NCI-H2081 (cell line): ENCODE measurements at regions not wholly inside any gene's neighbourhood (a gene's known extent, or its start where the extent isn't known, plus 50 kb on each side); places are given as distances from the start of the nearest gene placed in this dataset.
A peak's percentile ranks its signal among the peaks of the same experiment; 100 is the strongest.
"Not testable (repeated sequence)": the region's sequence is repeated elsewhere in the genome, so short reads cannot be mapped to it uniquely, and the experiment has no call there.

ENCODE experiments used
- DNase-seq, 2 experiments: peaks; one replicate each; lab custom pipeline; 2025; lab: John Stamatoyannopoulos, UW

DNA sequence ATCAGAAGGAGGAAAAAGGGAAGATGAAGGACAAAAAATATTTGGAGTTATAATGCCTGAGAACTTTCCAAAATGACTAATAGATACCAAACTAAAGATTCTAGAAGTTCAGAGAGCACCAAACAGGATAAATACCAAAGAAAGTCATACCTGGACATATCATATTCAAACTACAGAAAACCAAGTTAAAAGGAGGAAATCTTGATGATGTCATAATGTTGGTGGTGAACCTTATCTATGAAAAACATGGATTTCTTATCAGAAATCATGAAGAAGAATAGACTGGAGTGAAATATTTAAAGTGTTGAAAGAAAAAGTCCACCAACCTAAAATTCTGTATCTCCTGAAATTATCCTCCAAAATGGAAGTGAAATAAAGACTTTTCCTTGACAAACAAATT, 389.2 kb downstream of the JRKL start:
- DNase-seq: no peak

DNA sequence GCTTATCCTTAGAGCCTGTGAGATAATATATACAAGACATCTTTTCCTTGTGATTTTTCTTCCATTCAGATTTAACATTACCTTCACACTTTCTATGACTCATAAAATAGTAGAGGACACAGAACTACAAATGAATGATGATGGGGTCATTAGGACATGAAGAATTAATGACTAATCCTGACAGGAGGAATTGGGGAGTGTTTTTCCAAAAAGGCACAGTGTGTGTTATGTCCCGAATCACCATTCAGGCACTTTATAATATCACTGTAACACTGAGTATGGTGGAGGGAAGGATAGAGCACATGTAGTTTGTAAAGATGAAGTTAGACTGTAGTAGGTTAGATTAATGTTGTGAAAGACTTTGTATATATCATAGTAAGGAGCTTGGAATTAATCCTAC, 391.3 kb downstream of the JRKL start:
- DNase-seq: no peak

GRCh38 chr11:96782632-96783031, 392.8 kb downstream of the JRKL start:
- DNase-seq: no peak

- peak; percentile 30 to 77 for DNase-seq
Measured at GRCh38 chr11:96783311-96783710, 393.5 kb downstream of the JRKL start.

DNA sequence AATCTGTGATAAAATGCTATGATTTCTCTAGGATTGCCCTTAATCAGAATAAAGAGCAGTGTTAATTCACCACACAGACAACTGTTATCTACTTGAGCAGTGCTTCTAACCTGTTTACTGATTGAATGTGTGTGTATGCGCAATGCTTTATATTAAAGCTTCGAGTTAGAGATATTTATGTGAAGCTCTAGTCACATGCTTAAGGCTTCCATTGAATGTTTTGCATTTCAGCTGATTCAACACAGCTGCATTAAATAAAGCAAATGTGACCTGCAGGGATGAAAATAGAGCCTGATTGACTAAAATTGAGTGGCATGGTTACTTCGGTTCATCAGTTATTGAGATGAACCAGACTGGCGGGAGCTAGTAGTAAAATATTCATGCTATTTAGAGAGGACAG, 395.3 kb downstream of the JRKL start:
- no peak for DNase-seq

DNA sequence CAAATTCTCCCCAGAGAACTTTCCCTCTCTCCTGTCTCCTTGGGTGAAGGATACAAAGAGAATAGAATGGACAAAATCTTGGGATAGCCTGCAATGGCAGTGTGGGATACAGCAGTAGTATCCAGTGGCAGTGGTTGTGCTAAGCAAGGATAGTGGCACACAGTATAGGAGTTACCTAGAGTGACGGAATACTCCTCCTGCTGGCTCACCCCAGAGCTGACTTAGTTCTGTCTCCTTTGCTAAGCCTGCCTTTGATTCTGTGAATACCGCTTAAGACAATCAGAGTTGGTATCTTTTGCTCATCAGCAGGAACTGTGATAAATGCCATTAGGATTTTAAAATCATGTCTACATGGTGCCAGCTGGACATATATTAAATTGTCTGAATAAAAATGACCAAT, 404.3 kb downstream of the JRKL start:
- no peak for DNase-seq

GRCh38 chr11:96798445-96798844, 408.6 kb downstream of the JRKL start:
- DNase-seq: no peak

DNA sequence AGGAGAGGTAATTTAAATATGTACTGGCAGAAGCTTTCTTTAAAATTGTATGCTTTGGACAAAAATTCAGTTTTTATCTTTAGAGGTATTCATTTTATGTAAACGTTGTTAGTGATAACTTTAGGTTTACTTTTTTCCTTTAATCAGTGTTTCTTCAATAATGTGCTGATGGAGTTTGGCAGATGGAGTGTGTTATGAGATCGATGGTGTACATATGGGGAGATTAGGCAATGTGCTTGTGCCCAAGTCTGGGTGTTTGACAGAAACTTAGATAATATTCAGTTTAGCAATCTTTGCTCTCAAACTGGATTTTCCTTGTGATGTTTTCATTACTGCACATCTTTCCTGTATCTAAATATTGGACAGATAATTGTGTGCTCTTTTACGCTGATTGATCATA, 425.4 kb downstream of the JRKL start:
- no peak for DNase-seq

GRCh38 chr11:96817482-96818399, 427.9 kb downstream of the JRKL start:
- DNase-seq: no peak

DNA sequence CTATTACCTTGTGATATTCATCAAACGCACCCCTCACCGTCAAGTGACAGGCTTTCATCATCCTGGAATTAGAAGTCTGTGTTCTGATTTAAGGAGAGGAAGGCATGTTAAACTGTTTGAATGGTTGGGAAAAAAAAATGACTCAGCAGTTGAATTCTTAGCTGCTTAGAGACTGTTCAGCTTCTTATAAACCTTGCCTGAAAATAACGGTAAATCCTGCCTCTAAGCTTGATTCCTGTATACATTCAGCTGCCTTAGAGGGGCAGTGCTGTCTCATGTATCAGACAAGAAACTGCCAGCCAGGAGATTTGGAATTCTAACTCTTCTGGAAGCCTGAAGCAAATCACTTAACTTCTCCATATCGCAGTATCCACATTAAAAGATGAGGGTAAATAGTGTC, 437.4 kb downstream of the JRKL start:
- DNase-seq: peak in 1 of 2 experiments; percentile 1

DNA sequence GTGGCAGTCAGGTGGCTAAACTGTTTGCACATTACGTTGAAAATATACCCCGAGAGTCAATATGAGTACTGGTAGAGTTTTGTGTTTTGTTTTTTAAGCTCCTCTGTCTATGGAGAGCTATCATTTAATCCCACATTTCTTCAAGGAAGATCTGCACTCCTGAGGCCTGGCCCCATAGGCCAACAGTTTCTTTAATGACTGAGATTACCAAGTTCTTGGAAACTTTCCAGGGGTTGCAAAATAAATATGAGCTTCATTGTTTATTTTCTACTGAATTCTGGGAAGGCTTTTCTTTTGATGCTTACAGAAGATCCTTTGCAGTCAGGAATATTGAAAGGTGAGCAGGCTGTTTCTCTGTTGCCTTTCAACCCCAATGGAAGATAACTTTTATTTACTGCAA, 452.0 kb downstream of the JRKL start:
- no peak for DNase-seq

- no peak for DNase-seq
Measured at GRCh38 chr11:96842731-96843130, 452.9 kb downstream of the JRKL start.

GRCh38 chr11:96854425-96854824, 464.6 kb downstream of the JRKL start:
- no peak for DNase-seq

GRCh38 chr11:96861722-96862121, 471.9 kb downstream of the JRKL start:
- not testable (repeated sequence) for DNase-seq

GRCh38 chr11:96863520-96863919, 473.7 kb downstream of the JRKL start:
- peak; percentile 10 to 29 for DNase-seq

DNA sequence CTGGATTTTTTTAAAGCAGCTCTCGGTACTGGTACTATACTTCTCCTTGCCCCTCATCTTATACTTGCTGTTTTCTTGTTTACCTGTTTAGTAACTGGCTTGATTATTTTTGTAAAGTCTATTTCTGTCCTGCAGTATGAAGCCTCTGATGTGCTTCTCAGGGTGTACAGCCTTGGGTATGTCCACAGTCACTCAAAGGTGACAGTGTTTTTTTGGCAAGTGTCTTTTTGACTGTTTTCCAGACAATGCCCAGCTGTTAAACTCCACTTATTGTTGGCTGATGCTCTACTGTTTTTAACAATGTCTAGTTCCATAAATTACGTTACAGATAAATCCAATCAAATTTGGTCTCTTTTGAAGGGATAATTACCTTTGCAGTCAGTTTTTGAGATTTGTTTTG, 475.2 kb downstream of the JRKL start:
- DNase-seq: no peak

DNA sequence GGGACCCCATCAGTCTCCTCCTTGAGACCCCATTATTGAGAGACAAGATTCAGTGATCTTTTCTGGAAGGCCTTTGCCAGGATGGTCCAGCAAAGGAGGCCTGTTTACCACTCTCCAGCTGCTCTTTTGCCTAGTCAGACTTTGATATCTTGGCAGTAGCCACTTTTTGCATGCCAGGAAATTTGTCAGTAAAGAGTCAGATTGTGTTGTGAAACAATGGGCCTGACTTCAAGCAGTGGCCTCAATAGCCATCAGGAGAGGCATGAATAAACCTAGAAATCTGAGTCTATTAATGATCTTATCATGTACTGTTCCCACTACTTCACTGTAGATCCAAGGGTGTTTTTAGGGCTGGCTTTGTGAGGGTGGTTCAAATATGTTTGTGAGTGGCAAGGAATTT, 479.4 kb downstream of the JRKL start:
- no peak for DNase-seq

DNA sequence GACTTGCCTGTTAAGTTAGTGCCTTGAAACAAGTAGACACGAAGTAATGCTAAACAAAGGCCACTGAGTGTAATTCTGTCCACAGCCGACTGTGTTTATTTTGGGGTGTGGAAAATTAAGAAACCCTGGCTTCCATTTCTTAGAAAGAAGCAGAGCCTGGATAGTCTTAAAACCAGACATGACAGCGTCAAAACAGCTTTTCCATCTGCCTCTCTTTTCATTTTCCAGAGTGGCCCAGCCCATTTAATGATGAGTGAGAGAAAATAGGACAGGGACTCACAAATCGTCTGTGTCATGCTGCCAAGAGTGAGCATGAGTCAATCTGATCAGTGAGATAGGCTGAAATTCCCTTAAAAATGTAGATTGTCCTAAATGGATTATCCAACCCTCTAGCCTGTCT, 485.9 kb downstream of the JRKL start:
- DNase-seq: no peak

DNA sequence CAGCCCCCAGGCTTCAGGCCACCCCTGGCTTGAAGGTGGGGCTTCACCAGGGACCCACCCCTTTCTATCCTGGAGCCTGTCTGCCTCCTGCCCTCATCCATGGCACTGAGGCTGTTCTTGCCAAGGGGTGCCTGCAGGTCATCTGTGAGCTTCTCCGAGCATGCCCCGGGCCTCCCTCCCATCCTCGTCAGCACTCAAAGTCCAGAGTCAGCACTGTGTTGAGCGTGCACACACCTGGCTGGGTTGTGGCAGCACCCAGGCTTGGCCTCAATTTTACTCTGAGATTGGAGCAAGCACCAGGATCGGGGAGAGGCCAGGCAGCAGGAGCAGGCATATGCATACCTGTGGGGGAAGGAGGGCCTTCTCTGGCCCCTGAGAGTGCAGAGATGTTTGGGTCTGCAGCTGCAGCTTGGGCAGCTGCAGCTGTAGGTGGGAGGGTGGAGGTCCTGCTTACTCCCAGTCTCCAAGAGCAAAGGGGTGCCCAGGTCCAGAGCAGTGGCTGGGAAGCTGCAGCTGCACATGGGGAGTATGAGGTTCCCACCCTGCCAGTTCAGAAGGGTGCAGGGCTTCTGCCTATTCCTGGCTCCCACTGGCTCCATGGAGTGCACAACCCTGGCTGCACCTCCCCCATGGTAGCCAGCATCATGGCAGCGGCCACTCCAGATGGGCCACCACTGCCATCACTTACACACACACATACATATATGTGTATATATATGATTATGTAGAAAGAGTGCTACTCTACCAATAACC, 488.7 kb downstream of the JRKL start:
- DNase-seq: no peak

DNA sequence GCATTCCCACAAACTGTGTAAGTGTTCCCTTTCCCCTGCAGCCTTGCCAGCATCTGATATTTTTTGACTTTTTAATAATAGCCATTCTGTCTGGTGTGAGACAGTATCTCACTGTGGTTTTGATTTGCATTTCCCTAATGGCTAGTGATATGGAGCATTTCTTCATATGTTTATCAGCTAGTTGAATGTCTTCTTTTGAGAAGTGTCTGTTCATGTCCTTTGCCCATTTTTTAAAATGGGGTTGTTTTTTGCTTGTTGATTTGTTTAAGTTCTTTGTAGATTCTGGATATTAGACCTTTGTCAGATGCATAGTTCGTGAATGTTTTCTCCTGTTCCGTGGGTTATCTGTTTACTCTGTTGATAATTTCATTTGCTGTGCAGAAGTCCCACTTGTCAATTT, 492.8 kb downstream of the JRKL start:
- not testable (repeated sequence) for DNase-seq

DNA sequence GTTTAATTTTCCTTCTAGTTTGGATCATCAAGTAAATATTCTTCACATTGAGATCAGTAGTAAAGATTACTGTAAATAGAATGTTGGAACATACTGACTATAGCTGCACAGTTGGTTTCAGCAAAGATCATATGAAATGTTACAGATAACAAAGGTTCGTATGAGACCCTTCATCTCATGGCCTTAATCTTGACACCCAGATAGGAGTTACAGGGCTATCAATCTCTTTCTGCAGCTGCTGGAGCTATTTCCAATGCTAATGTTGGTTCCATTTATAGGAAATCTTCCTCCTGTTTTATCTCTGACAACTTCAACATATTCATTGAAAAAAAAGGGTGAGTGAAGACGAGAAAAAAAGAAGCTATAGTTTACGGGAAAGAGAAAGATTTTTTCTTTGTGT, 495.6 kb downstream of the JRKL start:
- no peak for DNase-seq

GRCh38 chr11:96885912-96886311, 496.1 kb downstream of the JRKL start:
- no peak for DNase-seq

DNA sequence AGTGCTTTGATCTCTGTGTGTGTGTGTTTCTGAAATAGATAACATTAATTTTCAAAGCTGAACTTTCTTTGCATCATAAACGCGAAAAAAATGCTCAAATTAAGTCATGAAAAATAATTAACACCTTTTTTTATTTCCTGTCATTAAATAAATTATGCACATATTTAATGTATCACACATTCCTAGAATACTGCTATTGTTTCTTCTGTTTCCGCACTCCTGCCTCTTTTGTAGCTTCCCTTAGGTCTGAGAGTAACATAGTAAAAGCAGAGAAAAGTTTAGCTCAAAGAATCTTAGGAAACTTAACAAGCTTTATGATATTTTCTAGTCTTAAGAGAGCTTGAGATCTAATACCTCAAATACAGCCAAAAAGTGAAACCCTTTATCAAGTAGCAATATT, 504.2 kb downstream of the JRKL start:
- DNase-seq: no peak
